Liver (tissue), 8 donors: ENCODE measurements at regions not wholly inside any gene's neighbourhood (a gene's known extent, or its start where the extent isn't known, plus 50 kb on each side); places are given as distances from the start of the nearest gene placed in this dataset.

Source experiments
- DNase-seq: peaks from one replicate; pipeline ENCODE4 v3.0.0-alpha.2; 2017; ENCODE audit warnings: low spot score
- H3K27ac ChIP-seq, 2 donors: one replicate each; pipeline ENCODE4 v1.7.0; 2013; ENCODE audit warnings: inconsistent platforms in 2 of 2, low read length in 2 of 2, control low read depth in 1 of 2, low read depth in 1 of 2, mild to moderate bottlenecking in 1 of 2
- H3K27me3 ChIP-seq, 4 donors: one replicate each; pipeline versions ENCODE4 v1.6.1 to v1.7.0; 2013; ENCODE audit warnings: low read length in 3 of 4, inconsistent platforms in 1 of 4, mild to moderate bottlenecking in 1 of 4, moderate library complexity in 1 of 4; ENCODE audit not compliant: control insufficient read depth in 4 of 4, insufficient read depth in 4 of 4
- H3K36me3 ChIP-seq, 4 donors: one replicate each; pipeline versions ENCODE4 v1.6.1 to v1.7.0; 2013; ENCODE audit warnings: low read length in 3 of 4, mild to moderate bottlenecking in 3 of 4, low read depth in 1 of 4, moderate library complexity in 1 of 4; ENCODE audit not compliant: control insufficient read depth in 4 of 4, insufficient read depth in 3 of 4
- H3K4me1 ChIP-seq, 4 donors: one replicate each; pipeline versions ENCODE4 v1.6.1 to v1.7.0; 2013; ENCODE audit warnings: low read length in 3 of 4, mild to moderate bottlenecking in 3 of 4, moderate library complexity in 1 of 4; ENCODE audit not compliant: control insufficient read depth in 4 of 4, insufficient read depth in 4 of 4
- H3K4me3 ChIP-seq, 3 donors: one replicate each; pipeline versions ENCODE4 v1.6.1 to v1.7.0; 2013; ENCODE audit warnings: low read length in 3 of 3, control low read depth in 1 of 3, low read depth in 1 of 3, mild to moderate bottlenecking in 1 of 3
- H3K9ac ChIP-seq, 2 donors: one replicate each; pipeline ENCODE4 v1.7.0; 2013; ENCODE audit warnings: low read length in 2 of 2, mild to moderate bottlenecking in 2 of 2, moderate library complexity in 2 of 2, control low read depth in 1 of 2, low read depth in 1 of 2
- H3K9me3 ChIP-seq, 4 donors: one replicate each; pipeline versions ENCODE4 v1.6.1 to v1.7.0; 2013; ENCODE audit warnings: low read length in 3 of 4; ENCODE audit not compliant: control insufficient read depth in 4 of 4
- CTCF ChIP-seq: fragments of 150-350 bp; IDR thresholded peaks from 2 replicates; pipeline ENCODE4 v1.5.1; 2017; ENCODE audit warnings: improper control_type of control experiment, low read depth, low read length; ENCODE audit not compliant: missing input control
- EGR1 ChIP-seq, 2 donors: IDR thresholded peaks; 2 replicates each; pipeline ENCODE4 v1.6.1; 2016 to 2018; ENCODE audit warnings: antibody characterized with exemption in 2 of 2, low read depth in 2 of 2
- FOXA1 ChIP-seq: IDR thresholded peaks from 2 replicates; pipeline ENCODE4 v1.6.1; 2016; ENCODE audit warnings: antibody characterized with exemption
- FOXA2 ChIP-seq: IDR thresholded peaks from 2 replicates; pipeline ENCODE4 v1.6.1; 2016; ENCODE audit warnings: antibody characterized with exemption
- GABPA ChIP-seq, 2 donors: IDR thresholded peaks in 1 of 2; conservative IDR thresholded peaks in 1 of 2; 2 replicates each; pipeline ENCODE4 v1.6.1; 2016; ENCODE audit warnings: antibody characterized with exemption in 2 of 2, mild to moderate bottlenecking in 1 of 2, moderate library complexity in 1 of 2
- HNF4A ChIP-seq, 2 donors: conservative IDR thresholded peaks; 2 replicates each; pipeline ENCODE4 v1.6.1; 2016; ENCODE audit warnings: antibody characterized with exemption in 2 of 2, mild to moderate bottlenecking in 2 of 2
- HNF4G ChIP-seq: IDR thresholded peaks from 2 replicates; pipeline ENCODE4 v1.6.1; 2016; ENCODE audit warnings: antibody characterized with exemption
- JUND ChIP-seq, 2 donors: IDR thresholded peaks; 2 replicates each; pipeline ENCODE4 v1.6.1; 2016; ENCODE audit warnings: antibody characterized with exemption in 2 of 2
- NR2F2 ChIP-seq: IDR thresholded peaks from 2 replicates; pipeline ENCODE4 v1.6.1; 2016; ENCODE audit warnings: antibody characterized with exemption
- RAD21 ChIP-seq, 2 donors: IDR thresholded peaks; 2 replicates each; pipeline ENCODE4 v1.6.1; 2016; ENCODE audit warnings: antibody characterized with exemption in 2 of 2, mild to moderate bottlenecking in 2 of 2
- SP1 ChIP-seq: IDR thresholded peaks from 2 replicates; pipeline ENCODE4 v1.6.1; 2018; ENCODE audit warnings: antibody characterized with exemption, mild to moderate bottlenecking
- YY1 ChIP-seq: IDR thresholded peaks from 2 replicates; pipeline ENCODE4 v1.6.1; 2016; ENCODE audit warnings: antibody characterized with exemption, mild to moderate bottlenecking
- ZBTB33 ChIP-seq: IDR thresholded peaks from 2 replicates; pipeline ENCODE4 v1.6.1; 2016; ENCODE audit warnings: antibody characterized with exemption
- WGBS: extraction: QIAGEN DNeasy Blood & Tissue Kit; methylation state at CpG from one replicate; pipeline ENCODE4 v1.1.7; 2013; 5-methylcytosine and 5-hydroxymethylcytosine counted together
- TF ChIP-seq, protein P1 (sequence below): IDR thresholded peaks from 2 replicates; pipeline ENCODE4 v1.6.1; 2016; ENCODE audit warnings: antibody characterized with exemption
- TF ChIP-seq, protein P2 (sequence below): IDR thresholded peaks from 2 replicates; pipeline ENCODE4 v1.6.1; 2016; ENCODE audit warnings: antibody characterized with exemption
- TF ChIP-seq, protein P3 (sequence below): IDR thresholded peaks from 2 replicates; pipeline ENCODE4 v1.6.1; 2016; ENCODE audit warnings: antibody characterized with exemption, mild to moderate bottlenecking
- donor health status: healthy.
- donor health status: healthy.
- donor health status: healthy.
- donor health status: healthy.
- donor health status: healthy.

DNA sequence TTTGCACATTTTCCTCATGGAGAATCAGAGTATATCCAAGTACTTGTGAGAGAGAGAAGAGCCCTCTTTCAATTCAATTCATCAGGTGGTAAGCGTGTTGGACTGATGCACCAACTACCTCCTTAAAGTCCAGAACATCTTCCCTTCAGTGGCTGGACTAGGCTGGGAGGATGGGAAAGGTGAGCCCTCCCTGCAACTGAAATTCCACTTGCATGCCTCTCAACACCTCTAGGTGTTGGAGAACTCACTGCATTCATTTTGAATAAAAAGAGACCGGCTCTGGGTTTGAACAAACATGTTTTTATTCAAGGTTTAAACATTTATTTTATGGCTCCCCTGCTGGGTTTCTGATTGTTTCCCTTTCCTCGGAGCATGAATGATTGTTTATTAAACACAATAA is 573.5 kb downstream of the CCSER2 start:
- Histone ChIP-seq H3K4me3 (no peak overlapping the region), H3K4me1 (no peaks in the 10 kb centered on the region), H3K27ac (no peak overlapping the region), H3K36me3 (no peaks in the 10 kb centered on the region), H3K9me3 (no peaks in the 10 kb centered on the region), H3K27me3 (no peaks in the 10 kb centered on the region), H3K9ac (no peak overlapping the region)
- TF ChIP-seq FOXA1 (no peak), SP1 (no peak), JUND (IDR thresholded peaks at IDR 0.05) (no peak), NR2F2 (no peak), FOXA2 (no peak), RAD21 (IDR thresholded peaks at IDR 0.05) (no peak), ZBTB33 (no peak), YY1 (no peak), EGR1 (IDR thresholded peaks at IDR 0.05; ENCODE audit: low read depth in 2 of 2) (no peak), GABPA (IDR thresholded peaks at IDR 0.05 in 1 of 2, conservative IDR thresholded peaks at IDR 0.05 in 1 of 2) (no peak), HNF4G (no peak), CTCF (no peak)
- TF ChIP-seq, protein P1, sequence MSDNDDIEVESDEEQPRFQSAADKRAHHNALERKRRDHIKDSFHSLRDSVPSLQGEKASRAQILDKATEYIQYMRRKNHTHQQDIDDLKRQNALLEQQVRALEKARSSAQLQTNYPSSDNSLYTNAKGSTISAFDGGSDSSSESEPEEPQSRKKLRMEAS, result no peak
- TF ChIP-seq, protein P2, sequence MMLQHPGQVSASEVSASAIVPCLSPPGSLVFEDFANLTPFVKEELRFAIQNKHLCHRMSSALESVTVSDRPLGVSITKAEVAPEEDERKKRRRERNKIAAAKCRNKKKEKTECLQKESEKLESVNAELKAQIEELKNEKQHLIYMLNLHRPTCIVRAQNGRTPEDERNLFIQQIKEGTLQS, result no peak
- TF ChIP-seq, protein P3, sequence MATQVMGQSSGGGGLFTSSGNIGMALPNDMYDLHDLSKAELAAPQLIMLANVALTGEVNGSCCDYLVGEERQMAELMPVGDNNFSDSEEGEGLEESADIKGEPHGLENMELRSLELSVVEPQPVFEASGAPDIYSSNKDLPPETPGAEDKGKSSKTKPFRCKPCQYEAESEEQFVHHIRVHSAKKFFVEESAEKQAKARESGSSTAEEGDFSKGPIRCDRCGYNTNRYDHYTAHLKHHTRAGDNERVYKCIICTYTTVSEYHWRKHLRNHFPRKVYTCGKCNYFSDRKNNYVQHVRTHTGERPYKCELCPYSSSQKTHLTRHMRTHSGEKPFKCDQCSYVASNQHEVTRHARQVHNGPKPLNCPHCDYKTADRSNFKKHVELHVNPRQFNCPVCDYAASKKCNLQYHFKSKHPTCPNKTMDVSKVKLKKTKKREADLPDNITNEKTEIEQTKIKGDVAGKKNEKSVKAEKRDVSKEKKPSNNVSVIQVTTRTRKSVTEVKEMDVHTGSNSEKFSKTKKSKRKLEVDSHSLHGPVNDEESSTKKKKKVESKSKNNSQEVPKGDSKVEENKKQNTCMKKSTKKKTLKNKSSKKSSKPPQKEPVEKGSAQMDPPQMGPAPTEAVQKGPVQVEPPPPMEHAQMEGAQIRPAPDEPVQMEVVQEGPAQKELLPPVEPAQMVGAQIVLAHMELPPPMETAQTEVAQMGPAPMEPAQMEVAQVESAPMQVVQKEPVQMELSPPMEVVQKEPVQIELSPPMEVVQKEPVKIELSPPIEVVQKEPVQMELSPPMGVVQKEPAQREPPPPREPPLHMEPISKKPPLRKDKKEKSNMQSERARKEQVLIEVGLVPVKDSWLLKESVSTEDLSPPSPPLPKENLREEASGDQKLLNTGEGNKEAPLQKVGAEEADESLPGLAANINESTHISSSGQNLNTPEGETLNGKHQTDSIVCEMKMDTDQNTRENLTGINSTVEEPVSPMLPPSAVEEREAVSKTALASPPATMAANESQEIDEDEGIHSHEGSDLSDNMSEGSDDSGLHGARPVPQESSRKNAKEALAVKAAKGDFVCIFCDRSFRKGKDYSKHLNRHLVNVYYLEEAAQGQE, result no peak
- DNase-seq, result no peak
- 87% methylated on average over 3 of the region's 3 CpGs for WGBS

- Histone ChIP-seq H3K4me3 (no peak overlapping the region), H3K27me3 (no peaks in the 10 kb centered on the region), H3K9me3 (no peaks in the 10 kb centered on the region), H3K4me1 (no peaks in the 10 kb centered on the region), H3K36me3 (no peaks in the 10 kb centered on the region), H3K9ac (no peak overlapping the region), H3K27ac (no peak overlapping the region)
- DNase-seq, result no peak
- 67% methylated on average over 3 of the region's 3 CpGs for WGBS
- TF ChIP-seq CTCF, result no peak
- TF ChIP-seq RAD21 (IDR thresholded peaks at IDR 0.05), result no peak
- TF ChIP-seq NR2F2, result no peak
- no peak for TF ChIP-seq JUND (IDR thresholded peaks at IDR 0.05)
- TF ChIP-seq ZBTB33, result no peak
- TF ChIP-seq, protein P3, result no peak
- no peak for TF ChIP-seq HNF4A (conservative IDR thresholded peaks at IDR 0.05)
- TF ChIP-seq HNF4G, result no peak
These were observed 574.2 kb downstream of the CCSER2 start for GRCh38 chr10:84902553-84902952.
